Stimulated activated CD8-positive, alpha-beta memory T cell treated with anti-CD3 and anti-CD28 coated beads, Interleukin-12 subunit alpha, Interleukin-12 subunit beta, amount 100 ng/mL, for 4 hours (primary cell): ENCODE measurements at regions not wholly inside any gene's neighbourhood (a gene's known extent, or its start where the extent isn't known, plus 50 kb on each side); places are given as distances from the start of the nearest gene placed in this dataset.

ENCODE experiments used
- DNase-seq: peaks from one replicate; pipeline ENCODE4 v3.0.0-alpha.2; 2020; ENCODE audit warnings: low read depth

DNA sequence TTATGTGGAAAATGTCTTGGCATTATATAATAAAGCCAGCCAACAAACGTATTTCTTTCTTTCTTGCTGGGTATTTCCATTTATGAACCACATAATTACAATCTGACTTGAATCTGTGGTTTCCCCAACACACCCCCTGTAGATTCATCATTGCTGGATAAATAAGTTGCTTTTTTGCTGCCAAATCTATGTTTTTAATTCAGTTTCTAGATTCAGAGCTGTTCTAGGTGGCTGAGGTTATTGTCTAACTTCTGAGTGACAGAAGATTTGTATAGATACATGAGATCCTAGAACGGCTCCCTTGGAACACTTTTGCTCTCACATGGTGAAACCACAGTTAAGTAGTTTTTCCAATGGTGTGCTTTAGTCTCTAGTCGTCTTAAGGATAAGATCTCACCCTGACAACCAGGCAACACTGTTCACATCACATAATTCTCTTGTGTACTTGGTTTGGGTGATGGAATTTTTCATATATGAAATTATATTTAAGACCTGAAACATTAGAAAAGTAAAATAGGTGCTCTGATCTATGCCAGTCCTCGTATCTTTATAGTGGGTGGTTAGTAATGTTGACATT lies 239.1 kb downstream of the KLF12 start:
- no peak for DNase-seq

DNA sequence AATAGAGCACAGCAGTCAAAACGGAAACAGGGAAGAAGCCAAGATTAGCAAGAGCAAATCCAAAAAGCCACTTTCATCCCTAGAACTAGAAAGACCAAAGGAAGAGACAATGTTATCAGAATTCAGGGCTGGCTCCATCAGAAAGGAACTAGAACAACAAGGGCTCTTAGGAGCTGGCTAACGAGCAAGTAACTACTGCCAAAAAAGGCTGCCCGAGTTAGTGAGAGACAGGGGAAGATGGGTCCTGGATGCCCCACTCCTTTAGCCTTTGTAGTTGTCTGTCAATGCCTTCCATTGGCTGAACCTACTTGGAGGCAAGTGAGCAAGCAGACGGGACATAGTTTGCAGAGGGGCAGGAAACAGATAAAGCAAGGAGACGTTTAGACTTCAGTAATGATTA lies 240.4 kb downstream of the KLF12 start:
- no peak for DNase-seq

DNA sequence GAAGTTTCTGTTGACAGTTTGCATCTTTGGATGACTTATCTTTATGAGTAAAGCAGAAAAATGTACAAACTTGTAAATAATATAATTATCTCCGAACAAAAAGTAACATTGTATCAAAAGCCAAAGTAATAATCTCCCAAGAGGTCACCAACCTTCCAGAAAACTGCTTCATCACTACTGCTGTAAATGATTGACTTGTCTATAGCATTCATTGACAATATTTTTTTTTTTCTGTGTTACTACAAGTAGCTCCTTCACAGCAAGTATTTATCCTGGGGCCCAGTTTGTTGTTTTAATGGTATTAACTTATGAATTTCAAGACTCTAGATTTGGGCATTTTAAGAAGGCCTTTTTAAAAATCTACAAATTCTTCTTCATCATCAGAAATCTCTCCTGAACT lies 242.4 kb downstream of the KLF12 start:
- DNase-seq: no peak

DNA sequence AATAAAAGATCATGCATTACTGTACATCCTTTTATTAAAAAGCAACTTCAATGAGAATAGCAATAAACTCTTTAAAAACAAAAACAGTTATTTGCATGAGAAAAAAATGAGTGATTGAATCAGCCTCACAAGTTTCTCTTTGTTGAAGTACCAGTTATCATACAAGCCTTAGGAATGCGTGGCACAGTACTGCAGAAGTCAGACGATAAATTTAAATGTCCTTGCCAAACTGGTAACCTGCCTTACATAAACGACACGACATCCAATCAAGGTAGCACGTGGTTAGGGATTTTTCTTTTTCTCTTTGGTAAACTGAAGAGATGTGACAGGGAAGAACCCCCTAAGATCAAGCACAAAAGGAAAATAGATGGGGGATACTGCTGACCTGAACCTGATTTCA lies 251.0 kb downstream of the KLF12 start:
- no peak for DNase-seq

DNA sequence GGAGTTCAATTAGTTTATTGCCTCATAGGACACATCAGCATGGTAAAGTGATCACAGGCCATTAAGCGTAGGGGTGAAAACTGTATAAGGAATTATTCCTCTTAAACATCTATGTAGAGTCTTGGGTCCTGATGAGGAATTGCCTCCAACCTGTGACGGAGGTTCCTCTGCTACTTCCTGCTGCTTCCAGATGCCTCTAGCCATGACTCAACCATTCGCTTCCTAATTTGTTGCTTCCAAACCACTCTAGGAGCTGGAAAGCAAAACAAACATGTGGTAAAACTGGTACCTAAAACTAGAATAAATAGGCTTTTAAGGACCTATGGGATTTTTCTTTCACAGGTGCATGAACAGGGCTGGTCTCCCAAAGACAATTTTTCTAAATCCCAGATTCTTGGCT lies 253.8 kb downstream of the KLF12 start:
- DNase-seq: no peak

DNA sequence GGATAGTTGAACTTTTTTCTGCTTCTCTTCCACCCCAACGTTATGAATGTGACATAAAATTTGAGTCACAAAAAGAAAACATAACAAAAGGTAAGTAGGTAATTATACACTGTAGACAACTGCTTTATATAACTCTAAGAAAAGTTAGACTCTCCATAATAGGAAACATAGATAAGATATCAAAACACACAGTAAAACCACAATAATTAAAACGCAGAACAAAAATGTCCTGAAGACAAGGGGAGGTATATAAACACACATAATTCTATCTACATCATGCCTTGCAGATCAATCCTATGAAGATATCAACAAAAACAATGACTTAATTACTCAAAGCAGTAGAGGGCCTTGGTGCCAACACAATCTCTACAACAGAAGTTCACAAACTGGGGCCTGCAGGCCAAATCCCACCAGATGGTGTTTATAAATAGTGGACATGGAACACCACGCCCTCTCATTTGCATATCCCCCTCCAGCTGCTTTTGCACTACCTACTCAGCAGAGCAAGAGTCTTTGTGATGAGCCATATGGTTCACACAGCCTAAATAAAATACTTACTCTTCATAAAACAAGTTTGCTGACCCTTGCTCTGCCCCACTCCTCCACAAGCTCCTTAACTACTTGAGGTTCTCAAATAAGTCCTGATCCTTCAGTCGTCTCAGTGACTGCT lies 254.7 kb downstream of the KLF12 start:
- no peak for DNase-seq

DNA sequence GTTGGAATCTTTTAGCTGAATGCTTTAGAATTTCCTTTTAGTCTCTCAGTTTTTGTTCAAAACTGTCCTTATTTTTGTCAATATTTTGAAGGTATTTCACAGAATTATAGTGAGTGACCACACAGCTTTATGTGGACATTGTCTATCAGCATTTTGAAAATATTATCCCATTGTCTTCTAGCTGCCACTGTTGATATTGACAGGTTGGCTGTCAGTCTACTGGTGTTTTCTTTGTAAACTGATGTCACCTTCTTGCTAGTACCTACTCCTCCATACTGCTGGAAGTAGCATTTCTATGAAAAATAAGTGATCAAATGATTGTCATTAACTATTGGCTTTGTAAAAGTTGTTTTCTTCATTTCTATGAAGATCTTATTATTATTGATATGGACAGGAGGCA lies 256.8 kb downstream of the KLF12 start:
- no peak for DNase-seq

DNA sequence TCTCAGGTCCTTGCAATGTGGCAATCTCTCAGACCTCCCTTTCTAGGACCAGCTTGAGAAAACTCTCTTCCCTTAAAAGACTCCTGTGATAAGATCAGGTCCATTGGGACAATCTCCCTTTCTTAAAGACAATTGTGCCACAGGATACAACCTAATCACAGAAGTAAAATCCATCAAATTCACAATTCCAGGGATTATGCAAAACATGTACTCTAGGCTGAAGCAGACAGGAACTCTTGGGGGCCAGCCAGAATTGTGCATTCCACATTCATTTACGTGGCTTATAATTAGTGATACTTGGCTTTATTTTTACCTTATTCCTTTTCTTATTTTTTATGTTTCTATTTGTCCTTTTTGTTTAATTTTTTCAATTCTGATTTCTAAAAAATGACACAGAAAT lies 257.9 kb downstream of the KLF12 start:
- no peak for DNase-seq

DNA sequence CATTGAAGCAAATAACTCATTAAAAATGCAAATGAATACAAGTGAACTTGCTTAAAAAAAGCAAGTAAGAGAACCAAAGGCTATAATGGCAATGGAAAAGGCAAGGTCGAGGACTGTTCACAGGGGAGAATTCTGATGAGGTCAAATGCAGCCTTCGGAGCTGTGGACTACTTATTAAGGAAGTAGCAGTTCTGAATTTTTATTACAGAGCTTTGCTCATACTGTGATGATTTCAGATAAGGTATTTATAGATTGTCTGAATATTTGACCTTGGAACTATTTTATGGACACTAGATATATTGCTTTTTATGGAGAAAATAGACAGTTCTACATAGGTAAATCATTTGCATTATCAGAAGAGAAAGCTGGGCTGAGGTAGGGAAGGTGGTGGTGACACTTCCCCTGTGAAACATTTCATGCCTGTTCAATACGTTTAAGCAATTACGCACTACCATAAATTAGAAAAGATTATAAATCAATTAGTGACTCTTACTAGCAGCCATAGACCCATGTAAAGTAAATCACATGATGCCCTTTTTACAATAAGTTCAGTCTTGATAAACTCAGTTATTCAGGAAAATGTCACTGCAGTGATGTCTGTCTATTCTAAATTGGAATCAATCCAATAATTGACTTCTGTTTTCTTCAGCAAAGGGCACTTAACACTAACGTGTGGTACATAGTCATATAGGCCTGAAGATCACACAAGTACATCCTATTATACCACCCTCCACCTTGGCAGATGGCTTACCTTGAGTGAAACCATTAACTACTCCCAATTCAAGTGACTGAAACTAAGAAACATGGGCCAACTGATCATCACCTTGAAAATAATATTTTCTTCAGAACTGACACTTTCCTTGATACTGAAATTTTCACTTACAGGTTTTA lies 260.0 kb downstream of the KLF12 start:
- DNase-seq: no peak

DNA sequence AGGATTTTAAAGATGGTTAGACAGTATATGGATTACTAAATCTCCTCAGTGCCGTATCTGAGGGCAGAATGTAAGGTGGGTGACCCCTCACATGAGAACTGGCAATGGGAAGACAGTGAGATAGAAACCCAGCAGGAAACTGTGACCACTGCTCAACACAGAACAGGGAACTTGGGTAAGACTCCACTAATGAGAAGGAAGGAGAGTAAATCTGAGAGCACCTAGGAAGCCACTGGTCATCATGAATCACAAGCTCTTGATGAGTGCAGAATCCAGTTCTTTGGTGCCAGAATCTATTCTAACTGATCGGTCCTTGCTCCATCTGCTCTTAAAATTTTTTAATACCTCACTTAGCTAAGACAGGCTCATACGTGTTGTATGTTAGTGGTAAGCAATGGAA lies 261.8 kb downstream of the KLF12 start:
- DNase-seq: no peak

DNA sequence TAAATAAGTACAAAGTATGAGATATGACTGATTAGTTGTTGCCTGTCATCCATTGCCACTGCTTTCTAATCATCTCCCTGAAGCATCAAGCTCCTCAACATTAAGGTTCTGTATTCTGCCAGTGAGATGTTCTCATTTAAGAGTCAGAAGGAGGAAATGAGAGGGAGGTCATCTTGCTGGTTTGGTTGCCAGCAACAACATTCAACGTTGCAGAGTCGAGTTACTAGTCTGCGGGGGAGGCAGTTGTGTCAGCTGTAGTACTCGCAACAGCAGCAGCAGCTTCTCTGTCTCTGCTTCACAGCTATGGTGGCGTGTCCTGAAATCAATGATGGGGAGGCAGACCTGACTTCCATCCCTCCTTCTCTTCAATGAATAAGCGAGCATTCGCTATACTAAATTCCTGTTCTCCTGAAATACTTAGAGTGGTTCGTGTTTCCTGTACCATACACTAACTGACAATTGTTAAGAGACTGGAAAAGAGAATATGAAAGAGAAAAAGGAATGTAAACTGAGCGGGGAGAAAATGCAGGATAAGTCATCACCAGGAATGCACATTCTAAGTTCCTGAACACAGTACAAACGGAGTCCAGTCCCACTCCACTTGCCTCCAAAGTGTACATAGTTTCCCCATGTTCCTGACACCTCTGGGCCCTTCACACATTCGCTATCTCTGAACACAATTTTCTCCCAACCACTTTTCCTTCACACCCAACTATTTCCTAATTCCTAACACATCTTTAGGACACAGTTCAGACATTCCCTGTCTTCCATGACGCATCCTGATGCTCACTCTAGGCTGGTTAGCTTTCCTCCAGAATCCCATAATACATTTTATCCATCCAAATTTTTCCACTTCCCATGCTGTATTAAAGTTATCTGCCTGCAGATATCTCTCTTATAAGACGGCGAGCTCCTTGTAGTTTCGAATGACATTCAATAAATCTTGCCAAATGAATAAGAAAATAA lies 263.0 kb downstream of the KLF12 start:
- DNase-seq: no peak

DNA sequence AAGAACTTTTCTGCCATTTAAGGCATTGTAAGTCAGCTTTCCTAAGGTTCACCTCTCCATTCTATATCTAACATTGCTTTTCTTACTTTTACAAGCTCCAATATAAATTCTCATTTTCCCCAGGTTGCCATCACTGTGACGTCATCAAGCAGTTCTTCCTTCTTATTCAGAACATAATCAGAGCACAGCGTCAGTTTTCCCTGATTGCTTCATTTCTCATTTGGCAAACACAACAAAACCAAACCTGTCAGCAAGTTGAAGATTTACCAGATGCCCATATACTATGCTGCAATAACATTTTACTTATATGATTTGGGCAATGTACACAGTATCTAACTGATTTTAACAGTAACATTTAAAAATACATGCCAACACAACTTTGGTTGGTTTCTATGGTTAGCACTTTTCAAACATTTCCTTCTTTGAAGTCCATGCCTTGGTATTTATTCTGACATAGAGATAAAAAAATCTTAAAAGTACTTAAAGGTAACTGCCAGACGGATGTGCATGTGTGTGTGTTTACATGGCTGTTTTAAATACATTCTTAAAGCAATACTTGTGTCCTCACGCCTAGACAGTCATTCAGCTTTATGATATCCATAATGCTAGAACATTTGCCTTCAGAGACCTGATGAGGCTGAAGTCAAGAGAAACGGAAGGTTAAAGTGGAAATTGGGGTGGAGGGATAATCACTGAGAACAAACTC lies 264.0 kb downstream of the KLF12 start:
- DNase-seq: no peak

DNA sequence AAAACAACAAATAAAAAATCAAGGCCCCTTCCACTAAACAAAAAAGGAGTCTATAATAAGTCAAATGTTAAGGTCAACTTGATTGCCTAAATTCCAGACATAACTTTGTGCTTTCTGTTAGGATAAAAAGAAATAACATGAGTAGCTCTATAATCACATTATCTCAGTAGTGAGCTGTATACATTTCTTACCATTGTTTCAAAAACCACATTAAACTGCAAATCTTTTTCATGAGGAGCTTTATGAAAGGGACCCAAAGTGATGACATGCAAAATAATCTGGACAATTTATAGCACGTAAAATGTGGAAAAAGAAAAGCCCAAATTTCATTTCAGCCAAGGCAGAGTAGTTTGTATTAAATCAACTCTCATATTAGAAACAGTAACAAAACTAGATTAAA lies 269.2 kb downstream of the KLF12 start:
- DNase-seq: no peak

DNA sequence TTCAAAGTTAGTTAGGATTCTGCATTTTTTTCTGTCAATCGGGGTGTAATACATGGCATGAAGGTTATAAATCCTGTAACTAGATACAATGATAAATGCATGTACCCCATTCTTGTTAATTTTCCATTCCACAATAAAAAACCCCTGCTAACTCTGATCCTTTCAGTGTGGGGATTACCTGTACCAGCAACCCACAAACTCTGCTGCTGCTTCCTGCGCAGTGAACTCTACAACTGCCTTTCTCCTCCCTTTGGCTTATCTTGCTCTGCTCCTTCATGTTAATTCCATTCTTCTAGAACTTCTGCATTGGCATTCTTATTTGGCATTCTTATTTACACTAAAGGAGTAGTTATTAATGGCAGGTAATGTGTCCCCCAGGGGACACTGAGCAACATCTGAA lies 273.1 kb downstream of the KLF12 start:
- DNase-seq: no peak

DNA sequence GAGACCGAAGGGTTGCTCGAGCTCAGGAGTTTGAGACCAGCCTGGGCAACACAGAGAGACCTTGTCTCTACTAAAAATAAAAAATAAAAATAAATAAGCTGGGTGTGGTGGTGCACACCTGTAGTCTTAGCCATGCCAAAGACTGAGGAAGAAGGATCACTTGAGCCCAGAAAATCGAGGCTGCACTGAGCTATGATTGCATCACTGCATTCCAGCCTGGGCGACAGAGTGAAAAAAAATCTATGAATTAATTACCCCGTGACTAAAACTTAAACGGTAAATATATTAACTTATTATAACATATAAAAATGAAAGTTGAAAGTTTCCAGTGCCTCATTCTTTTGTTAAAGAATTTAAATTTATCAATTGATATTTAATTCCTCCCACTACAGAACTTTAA lies 273.7 kb downstream of the KLF12 start:
- DNase-seq: no peak

DNA sequence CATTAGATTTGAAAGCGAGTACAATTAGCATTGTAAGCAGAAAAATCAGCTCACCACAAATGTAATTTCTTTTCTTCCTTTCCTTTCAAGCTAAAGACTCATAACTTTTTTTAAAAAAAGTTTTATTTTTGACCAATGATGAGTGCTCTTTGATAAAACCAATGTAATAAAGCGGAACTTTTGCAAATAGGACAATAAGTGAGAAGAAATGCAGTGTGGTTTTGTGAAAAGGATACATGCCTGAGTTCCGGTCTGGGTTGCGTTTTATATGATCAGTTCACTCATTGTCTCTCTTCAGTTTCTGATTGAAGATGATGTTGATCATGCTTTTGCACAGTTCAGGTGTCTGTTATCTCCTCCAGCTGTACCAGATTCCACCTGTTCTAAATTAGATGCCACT lies 274.4 kb downstream of the KLF12 start:
- no peak for DNase-seq

DNA sequence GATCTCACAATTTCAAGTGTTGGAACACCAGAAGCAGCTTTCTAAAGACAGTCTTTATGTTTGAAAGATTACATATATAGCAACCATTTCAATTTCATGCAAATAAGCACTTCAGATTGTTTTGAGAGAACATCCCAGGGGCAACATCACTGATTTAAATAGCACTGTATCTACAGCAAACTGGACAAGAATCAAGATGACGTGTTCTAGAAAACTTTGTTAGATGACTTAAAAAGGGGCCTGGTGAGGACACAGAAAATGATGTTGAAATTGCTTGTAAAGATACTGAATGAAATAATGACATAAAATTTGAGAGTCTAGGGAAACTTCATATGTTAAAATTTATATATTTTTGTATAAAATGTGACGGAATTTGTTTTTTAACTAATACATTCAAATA lies 277.1 kb downstream of the KLF12 start:
- DNase-seq: no peak

DNA sequence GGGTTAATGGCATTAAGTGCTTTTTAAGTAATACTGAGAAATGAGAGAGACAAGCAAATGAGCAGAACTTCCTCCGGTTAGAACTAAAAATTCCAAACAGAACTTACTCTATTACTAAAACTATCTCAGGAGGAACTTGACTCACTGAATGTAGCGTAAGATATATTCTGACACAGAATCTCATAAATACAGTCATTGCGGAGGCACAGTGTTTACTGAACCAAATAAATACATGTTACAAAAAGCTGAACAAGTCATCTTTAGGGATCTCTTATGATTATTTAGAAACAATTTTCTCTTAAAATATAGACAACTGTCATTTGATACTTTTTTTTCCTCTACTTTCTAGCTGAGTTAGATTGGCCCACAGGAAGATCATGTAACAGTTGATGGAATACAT lies 283.1 kb downstream of the KLF12 start:
- DNase-seq: no peak

DNA sequence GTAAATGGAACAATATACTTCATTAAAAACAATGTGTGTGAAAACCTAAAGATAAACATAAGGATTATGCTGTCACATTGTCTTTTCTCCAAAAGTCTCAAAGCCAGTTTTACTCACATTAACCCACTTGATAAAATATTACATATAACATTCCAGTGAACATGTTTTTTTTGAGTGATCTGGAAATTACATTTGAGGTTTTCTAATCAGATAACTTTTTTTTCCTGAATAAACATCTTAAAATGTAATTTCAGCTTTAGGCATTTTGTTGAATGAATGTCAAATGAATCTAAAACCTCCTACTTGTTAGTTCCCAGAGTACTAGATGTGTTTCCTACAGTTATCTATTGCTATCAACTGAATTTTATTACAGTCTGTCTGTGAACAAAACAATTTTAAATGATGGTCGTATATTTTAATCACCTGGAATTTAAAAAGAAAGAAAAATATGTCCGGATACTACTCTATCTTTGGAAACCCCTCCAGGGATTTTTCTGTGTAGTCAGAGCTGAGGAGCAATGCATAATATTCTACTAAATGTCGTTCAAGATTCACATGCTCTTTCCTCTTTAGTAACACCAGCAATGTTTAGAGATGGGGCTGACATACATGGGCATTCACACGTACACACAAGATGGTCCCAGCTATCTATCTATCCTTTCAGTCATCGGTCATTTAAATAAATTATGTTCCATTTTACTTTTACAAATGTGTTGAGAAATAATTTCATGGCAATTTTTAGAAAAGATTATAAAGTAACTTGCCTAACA lies 283.9 kb downstream of the KLF12 start:
- DNase-seq: no peak

DNA sequence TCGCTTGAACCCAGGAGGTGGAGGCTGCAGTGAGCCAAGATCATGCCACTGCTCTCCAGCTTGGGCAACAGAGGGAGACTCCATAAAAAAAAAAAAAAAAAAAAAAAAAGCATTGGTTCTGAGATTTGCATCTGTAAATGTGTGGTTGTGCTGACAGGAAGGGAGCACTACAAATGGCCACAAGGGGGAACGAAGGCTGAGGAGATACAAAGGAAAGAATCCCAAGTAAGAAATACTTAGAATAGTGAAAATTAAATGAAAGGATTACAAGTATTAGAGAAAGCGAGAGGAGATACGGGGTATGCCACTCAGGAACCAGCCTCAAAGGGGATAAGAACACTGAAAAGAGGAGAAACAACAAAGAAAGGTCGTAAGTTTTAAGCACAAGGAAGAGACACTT lies 284.9 kb downstream of the KLF12 start:
- DNase-seq: no peak

DNA sequence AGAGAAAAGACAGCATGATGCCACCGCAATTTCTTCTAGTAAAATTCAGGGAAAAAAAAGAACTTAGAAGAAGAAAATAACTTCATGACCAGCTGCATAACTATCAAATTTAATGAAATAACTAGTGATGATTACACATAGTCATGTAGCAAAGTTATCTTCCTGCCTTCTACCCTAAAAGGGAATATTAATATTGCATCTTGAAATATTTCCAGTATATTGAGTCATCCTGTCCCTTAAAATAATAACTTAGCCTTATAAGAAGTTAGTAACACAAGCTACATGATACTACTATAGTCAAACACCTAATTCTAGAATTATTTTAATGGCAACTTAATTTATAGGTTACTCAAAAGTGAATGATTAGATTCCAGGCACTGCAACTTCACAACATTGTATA lies 289.2 kb downstream of the KLF12 start:
- no peak for DNase-seq
